ENCODE measurements at regions not wholly inside any gene's neighbourhood (a gene's known extent, or its start where the extent isn't known, plus 50 kb on each side); places are given as distances from the start of the nearest gene placed in this dataset.
"Not testable (repeated sequence)": the region's sequence is repeated elsewhere in the genome, so short reads cannot be mapped to it uniquely, and the experiment has no call there.

GRCh38 chr15:26024241-26024640 lies 161.1 kb upstream of the ATP10A start:
- DNase-seq (ENCODE audit: low spot score) = no peak

GRCh38 chr15:26023691-26024090 lies 160.6 kb upstream of the ATP10A start:
- DNase-seq (ENCODE audit: low spot score) = no peak

GRCh38 chr15:26023231-26023630 lies 160.1 kb upstream of the ATP10A start:
- DNase-seq (ENCODE audit: low spot score) = no peak

GRCh38 chr15:26020871-26021270 lies 157.7 kb upstream of the ATP10A start:
- no peak for DNase-seq (ENCODE audit: low spot score)

GRCh38 chr15:26017665-26018064 lies 154.5 kb upstream of the ATP10A start:
- no peak for DNase-seq (ENCODE audit: low spot score)

GRCh38 chr15:26015516-26016075 lies 152.5 kb upstream of the ATP10A start:
- no peak for DNase-seq (ENCODE audit: low spot score)

- no peak for DNase-seq (ENCODE audit: low spot score)
These were observed 150.9 kb upstream of the ATP10A start for GRCh38 chr15:26013981-26014380.

- DNase-seq (ENCODE audit: low spot score) = no peak
These were observed 148.8 kb upstream of the ATP10A start for GRCh38 chr15:26011916-26012315.

GRCh38 chr15:26007151-26007550 lies 144.0 kb upstream of the ATP10A start:
- no peak for DNase-seq (ENCODE audit: low spot score)

- DNase-seq (ENCODE audit: low spot score) = no peak
These were observed 138.1 kb upstream of the ATP10A start for GRCh38 chr15:26001201-26001600.

- DNase-seq (ENCODE audit: low spot score) = no peak
These were observed 130.4 kb upstream of the ATP10A start for GRCh38 chr15:25993506-25993905.

- DNase-seq (ENCODE audit: low spot score) = no peak
These were observed 127.1 kb upstream of the ATP10A start for GRCh38 chr15:25990220-25990619.

- DNase-seq (ENCODE audit: low spot score) = no peak
These were observed 126.2 kb upstream of the ATP10A start for GRCh38 chr15:25989327-25989726.

GRCh38 chr15:25988716-25989115 lies 125.6 kb upstream of the ATP10A start:
- DNase-seq (ENCODE audit: low spot score) = not testable (repeated sequence)

- DNase-seq (ENCODE audit: low spot score) = no peak
These were observed 124.5 kb upstream of the ATP10A start for GRCh38 chr15:25987638-25988037.

- DNase-seq (ENCODE audit: low spot score) = no peak
These were observed 122.0 kb upstream of the ATP10A start for GRCh38 chr15:25985165-25985564.

- no peak for DNase-seq (ENCODE audit: low spot score)
These were observed 119.6 kb upstream of the ATP10A start for GRCh38 chr15:25982736-25983135.

- DNase-seq (ENCODE audit: low spot score) = no peak
These were observed 118.0 kb upstream of the ATP10A start for GRCh38 chr15:25981114-25981513.

- DNase-seq (ENCODE audit: low spot score) = no peak
These were observed 109.1 kb upstream of the ATP10A start for GRCh38 chr15:25972141-25972675.

GRCh38 chr15:25971053-25971452 lies 107.9 kb upstream of the ATP10A start:
- no peak for DNase-seq (ENCODE audit: low spot score)

- DNase-seq (ENCODE audit: low spot score) = no peak
These were observed 106.8 kb upstream of the ATP10A start for GRCh38 chr15:25969886-25970285.

GRCh38 chr15:25967116-25967515 lies 104.0 kb upstream of the ATP10A start:
- DNase-seq (ENCODE audit: low spot score) = no peak

GRCh38 chr15:25965326-25965725 lies 102.2 kb upstream of the ATP10A start:
- no peak for DNase-seq (ENCODE audit: low spot score)

- no peak for DNase-seq (ENCODE audit: low spot score)
These were observed 97.1 kb upstream of the ATP10A start for GRCh38 chr15:25960273-25960672.

All from mucosa of gallbladder (tissue), 1 donor.